Cardiac septum (tissue), 1 donor: ENCODE measurements at regions not wholly inside any gene's neighbourhood (a gene's known extent, or its start where the extent isn't known, plus 50 kb on each side); places are given as distances from the start of the nearest gene placed in this dataset.
"Not testable (repeated sequence)": the region's sequence is repeated elsewhere in the genome, so short reads cannot be mapped to it uniquely, and the experiment has no call there.

ENCODE experiments used
- DNase-seq: peaks from one replicate; pipeline ENCODE4 v3.0.0-alpha.2; 2020; ENCODE audit warnings: low spot score
- intact Hi-C: fragments of 100-400 bp; cut with DNase I; formaldehyde crosslinking; loops from one replicate; pipeline ENCODE4 v1.14.0; 2022
- donor health status: DM: no; HTN: no; CAD: no.

- intact Hi-C loops: no loop called here
- DNase-seq: no peak
These were observed 305.0 kb upstream of the TNC start for GRCh38 chr9:115422932-115423440.

DNA sequence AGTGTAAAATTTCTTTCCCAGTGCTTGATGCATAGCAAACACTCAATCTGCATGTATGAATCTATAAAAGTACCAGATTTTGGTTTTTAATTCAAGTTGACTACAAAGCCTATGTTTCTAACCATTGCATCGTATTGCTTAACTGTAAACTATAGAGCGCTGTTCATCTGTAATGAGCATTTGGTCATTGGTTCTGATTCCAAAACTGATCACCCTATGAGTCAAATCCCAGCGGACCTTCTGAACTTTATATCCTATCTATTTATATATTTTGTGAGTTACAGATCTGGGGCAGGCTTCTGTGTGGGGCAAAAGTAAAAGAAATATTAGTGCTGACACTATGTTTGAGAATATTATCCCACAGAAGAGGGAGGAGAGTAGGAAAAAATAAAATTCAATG lies 305.7 kb upstream of the TNC start:
- DNase-seq: no peak
- intact Hi-C loops: no loop called here

GRCh38 chr9:115425601-115426000 lies 307.6 kb upstream of the TNC start:
- intact Hi-C loops: no loop called here
- DNase-seq: no peak

- DNase-seq: no peak
- intact Hi-C loops: no loop called here
These were observed 319.5 kb upstream of the TNC start for GRCh38 chr9:115437418-115437817.

- no peak for DNase-seq
- intact Hi-C loops: no loop called here
These were observed 321.7 kb upstream of the TNC start for GRCh38 chr9:115439641-115440040.

GRCh38 chr9:115442054-115442453 lies 324.1 kb upstream of the TNC start:
- intact Hi-C loops: no loop called here
- DNase-seq: no peak

DNA sequence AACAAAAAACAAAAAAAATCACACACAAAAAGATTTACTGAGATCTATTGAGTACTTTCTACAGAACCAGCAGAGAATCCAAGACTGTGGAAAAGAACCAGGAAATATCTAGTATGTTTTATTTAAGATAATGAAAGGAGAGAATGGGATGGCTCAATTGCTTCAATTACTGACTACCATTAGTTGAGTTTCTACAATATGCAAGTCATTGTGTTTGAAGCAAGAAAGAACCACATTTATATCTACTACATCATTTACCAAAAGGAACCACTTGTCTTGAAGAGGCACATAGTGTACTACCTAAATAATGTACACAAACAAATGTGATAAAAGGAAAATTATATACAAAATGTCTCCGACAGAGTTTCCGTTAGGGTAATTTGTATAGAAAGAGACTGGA lies 325.9 kb upstream of the TNC start:
- intact Hi-C loops: no loop called here
- DNase-seq: no peak

DNA sequence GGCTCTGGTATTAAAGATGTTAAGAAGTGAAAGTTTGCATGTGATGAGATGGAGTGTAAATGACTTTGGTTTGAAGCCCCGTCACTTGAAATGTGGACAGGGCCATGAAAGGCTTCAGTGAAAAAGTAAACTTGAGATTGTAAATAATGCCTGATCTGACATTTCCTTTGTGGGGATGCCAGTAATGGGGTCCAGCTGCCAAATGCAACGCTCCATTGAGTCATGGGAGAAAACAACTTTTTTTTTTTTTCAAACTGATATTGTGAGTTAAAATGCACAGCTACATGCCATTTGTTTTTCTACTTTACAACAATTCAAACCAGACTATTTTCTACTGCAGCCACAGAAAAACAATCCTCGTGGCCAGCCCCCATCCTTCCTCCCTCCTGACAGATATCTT lies 327.0 kb upstream of the TNC start:
- DNase-seq: no peak
- intact Hi-C loops: no loop called here

DNA sequence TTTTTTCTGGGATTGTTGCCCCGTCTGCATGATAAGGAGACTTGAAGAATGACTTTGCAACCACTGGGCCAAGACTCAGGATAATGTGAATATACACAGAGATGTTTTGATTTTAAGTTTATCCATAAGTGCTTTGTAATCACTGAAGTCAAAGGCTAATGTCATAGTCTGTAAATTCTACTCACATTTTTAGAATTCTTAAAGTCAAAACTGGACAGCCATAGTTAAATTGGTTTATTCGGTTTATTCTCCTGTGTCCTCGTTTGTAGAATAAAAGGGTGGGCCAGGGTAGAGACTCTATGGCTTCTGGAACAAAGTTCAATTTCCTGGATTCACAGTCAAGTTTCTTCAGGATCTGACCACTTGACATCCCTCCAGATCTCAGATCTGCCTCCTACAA lies 327.7 kb upstream of the TNC start:
- intact Hi-C loops: no loop called here
- DNase-seq: no peak

DNA sequence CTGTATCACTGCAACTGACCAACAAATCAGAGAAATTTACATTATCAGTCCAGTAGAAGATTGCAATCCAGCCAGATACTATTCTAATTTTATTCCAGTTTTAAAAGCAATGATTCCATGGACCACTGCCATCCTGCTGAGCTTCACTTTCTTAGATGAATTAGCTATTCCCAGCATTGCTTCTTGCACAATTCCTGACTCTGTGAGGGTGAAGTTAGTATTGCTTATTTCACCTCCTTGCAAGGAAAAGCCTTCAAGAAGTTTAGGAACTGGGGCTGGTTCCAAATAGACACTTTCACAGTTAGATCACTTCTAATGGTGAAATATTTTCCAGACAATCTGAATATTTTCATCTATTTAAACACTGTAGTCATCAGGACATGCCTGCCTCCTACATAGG lies 338.6 kb upstream of the TNC start:
- intact Hi-C loops: no loop called here
- no peak for DNase-seq

DNA sequence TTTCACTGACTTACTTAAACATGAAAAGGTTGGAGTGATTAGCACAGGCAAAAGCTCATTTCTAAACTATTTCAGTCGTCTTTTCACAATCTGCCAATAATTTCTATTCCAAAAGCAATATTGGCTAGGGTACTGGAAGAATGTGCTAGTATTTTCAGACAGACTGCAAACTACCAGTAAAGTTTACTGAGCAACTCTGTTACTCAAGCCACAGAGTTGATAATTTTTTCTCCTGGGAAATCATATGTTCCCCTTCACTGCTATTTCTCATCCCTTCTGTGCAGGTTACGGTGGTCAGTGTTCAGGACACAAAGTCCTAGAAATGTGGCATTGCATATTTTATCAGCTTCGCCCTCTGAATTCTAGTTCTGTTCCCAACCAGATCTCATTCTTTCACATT lies 343.3 kb upstream of the TNC start:
- DNase-seq: no peak
- intact Hi-C loops: no loop called here

DNA sequence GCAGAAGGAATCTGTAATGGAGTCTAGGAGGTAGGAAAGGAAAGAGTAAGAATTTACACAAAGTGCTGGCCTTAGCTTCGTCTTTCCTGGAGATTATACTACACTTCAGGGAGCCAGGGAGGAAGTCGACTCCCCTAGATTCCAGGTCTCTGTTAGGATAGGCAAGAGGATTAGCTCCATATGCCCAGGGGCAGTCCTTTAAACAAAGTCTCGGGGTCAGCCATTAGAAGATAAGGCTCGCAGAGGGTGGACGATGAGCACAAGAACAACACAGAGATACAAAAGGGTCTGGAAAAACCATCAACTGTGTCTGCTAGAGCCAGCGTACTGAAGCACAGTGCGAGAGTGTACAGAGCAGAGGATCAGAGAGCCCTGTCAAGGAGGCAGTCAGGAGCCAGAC lies 344.7 kb upstream of the TNC start:
- DNase-seq: no peak
- intact Hi-C loops: no loop called here

DNA sequence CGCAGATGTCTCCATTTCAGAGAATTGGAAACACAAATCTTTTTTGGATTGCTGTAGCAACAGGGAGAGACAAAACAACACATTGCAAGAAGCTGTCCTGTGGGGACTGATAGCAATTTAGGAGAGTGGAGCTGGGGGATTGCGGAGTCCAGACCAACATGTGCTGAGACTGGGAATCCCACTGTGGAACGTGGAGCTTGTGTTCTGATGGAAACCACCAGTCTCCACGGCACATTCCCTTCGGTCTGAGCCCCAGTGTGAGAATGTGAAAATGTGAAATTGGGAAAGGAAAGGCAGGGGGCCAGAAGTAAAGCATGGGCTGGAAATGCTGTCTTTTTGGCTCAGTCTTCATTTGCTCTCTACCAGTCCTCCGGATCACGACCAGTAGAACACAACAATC lies 348.8 kb upstream of the TNC start:
- intact Hi-C loops: no loop called here
- no peak for DNase-seq

GRCh38 chr9:115469841-115470240 lies 351.9 kb upstream of the TNC start:
- intact Hi-C loops: no loop called here
- no peak for DNase-seq

GRCh38 chr9:115473032-115473431 lies 355.1 kb upstream of the TNC start:
- intact Hi-C loops, DNase-seq: not testable (repeated sequence)

DNA sequence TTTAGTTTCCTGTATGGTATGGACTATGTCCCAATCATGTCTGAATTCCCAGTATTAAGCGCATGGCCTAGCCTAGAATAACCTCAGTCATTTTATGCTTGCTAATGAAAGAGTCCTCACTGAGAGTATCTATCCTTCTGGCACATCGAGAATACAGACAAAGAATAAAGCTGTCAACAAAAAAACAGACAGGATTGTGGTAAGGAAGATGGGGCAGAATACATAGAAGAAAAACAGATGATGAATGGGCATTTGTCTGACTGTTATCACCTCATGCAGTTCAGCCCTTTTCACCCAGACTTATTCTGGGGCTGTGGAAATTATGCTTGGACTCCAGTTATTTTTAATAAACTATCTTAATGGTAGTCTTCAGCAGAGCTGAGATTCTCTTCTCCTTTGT lies 363.8 kb upstream of the TNC start:
- DNase-seq: no peak
- intact Hi-C loops: no loop called here

- DNase-seq: no peak
- intact Hi-C loops: no loop called here
These were observed 364.8 kb upstream of the TNC start for GRCh38 chr9:115482747-115483146.

DNA sequence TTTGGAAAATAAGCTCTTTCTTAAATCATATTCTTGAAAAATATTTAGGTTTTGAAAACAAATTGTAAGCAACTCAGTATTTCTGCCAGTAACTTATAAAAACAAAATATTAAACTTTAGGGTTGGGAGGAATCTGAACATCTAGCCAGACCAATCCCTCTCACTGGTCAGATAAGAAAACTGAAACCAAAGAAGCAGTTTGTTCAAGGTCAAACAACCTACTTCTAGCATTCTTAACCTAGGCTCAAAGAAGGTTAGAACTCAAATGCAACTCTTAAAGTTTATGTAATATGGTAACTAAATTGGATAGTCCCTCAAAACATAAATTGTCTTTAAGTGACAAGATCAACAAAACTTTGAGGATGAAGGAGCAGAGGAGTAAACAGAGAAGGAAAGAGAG lies 374.9 kb upstream of the TNC start:
- intact Hi-C loops: no loop called here
- DNase-seq: no peak

DNA sequence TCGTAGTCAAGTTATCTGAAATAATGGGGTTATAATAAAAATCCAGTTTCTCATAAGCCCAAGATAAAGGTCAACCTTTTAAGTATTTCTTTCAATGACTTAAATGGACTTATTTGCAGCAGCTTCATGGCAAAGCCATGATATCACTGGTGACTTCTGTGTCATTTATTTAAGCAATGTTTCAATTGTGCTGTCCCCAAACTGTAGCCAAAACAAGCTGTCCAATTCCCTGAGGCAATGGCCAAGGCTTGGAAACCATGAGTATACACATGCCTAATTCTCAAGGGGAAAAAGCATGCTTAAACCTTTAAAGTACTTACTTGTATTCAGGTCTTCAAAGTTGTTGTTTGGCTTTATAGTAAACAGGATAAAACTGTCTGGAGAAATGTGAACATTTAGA lies 376.4 kb upstream of the TNC start:
- intact Hi-C loops: no loop called here
- DNase-seq: no peak

- intact Hi-C loops: no loop called here
- no peak for DNase-seq
These were observed 377.2 kb upstream of the TNC start for GRCh38 chr9:115495052-115495635.

DNA sequence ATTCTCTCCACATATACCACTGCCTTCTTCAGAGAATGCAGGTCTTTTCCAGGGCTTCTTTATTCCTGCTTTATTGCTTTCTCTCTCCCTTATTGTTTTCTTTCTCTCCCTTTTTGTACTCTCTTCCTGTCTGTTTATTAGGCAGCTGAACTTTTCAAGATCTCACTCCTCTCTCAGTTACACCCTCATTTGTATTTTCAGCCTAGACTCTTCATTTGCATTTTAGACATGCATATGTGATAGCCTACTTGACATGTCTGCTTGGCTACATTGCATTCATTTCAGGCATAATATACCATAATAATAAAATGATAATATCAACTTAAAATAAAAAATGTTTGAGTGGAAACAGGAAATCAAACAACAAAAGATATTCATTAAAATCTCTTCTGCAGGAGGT lies 377.9 kb upstream of the TNC start:
- no peak for DNase-seq

GRCh38 chr9:115498303-115498702 lies 380.3 kb upstream of the TNC start:
- intact Hi-C loops: no loop called here
- DNase-seq: no peak

More for the DNA sequence above, 377.9 kb upstream of the TNC start:
- intact Hi-C loops: no loop called here
